Fibroblast of pulmonary artery (primary cell): ENCODE measurements at regions not wholly inside any gene's neighbourhood (a gene's known extent, or its start where the extent isn't known, plus 50 kb on each side); places are given as distances from the start of the nearest gene placed in this dataset.

Experiments used
- DNase-seq: peaks from one replicate; pipeline ENCODE4 v3.0.0-alpha.2; 2010; ENCODE audit warnings: low read depth
- H3K4me3 ChIP-seq: replicated peaks from 2 replicates; pipeline ENCODE4 v1.5.1; 2011; ENCODE audit warnings: low read depth, mild to moderate bottlenecking, control low read depth, low read length, moderate library complexity
- TF ChIP-seq, protein P1 (sequence below): IDR thresholded peaks from 2 replicates; pipeline ENCODE4 v1.5.1; 2011; ENCODE audit warnings: mild to moderate bottlenecking, control low read depth, low read length, inconsistent platforms; ENCODE audit errors: missing control alignments

DNA sequence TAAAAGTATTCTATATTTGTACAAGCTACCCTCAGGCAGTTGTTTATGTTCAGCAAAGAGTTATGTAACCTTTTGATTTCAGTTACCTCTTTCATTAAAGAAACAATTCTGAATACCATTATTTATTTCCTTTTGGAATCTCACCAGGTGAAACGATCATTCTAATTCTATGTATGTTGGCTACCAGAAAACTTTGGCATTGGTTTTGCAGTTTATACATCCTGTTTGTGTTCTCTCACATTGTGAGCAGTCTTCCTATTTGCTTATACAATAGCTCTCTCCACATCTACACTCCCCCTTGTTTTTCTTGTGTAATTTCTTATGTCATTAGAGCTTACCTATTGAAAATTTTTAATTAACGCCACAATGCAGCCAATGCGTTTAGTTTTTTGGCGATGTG is 276.0 kb upstream of the MPDZ start:
- DNase-seq = peak; percentile 7
- TF ChIP-seq, protein P1, sequence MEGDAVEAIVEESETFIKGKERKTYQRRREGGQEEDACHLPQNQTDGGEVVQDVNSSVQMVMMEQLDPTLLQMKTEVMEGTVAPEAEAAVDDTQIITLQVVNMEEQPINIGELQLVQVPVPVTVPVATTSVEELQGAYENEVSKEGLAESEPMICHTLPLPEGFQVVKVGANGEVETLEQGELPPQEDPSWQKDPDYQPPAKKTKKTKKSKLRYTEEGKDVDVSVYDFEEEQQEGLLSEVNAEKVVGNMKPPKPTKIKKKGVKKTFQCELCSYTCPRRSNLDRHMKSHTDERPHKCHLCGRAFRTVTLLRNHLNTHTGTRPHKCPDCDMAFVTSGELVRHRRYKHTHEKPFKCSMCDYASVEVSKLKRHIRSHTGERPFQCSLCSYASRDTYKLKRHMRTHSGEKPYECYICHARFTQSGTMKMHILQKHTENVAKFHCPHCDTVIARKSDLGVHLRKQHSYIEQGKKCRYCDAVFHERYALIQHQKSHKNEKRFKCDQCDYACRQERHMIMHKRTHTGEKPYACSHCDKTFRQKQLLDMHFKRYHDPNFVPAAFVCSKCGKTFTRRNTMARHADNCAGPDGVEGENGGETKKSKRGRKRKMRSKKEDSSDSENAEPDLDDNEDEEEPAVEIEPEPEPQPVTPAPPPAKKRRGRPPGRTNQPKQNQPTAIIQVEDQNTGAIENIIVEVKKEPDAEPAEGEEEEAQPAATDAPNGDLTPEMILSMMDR = no peak
- H3K4me3 ChIP-seq = no peak overlapping the region

DNA sequence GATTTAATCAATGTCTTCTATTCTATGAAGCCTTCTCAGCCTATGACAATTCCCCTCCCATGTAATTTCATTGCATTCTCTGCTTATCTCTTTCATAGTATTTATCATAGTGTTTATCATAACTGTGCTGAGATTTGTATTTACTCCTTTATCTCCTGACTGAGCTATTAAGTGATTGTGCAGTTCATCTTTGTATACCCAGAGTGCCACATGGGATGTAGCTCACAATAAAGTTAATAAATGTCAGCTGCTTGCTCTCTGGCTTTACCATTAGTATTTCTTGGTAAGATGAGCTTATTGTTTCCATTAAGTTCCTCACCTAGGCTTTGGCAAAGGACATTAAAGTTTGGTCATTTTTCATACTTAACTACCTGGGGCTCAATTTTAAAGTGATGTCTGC is 275.1 kb upstream of the MPDZ start:
- TF ChIP-seq, protein P1 = no peak
- DNase-seq = no peak
- no peak overlapping the region for H3K4me3 ChIP-seq

DNA sequence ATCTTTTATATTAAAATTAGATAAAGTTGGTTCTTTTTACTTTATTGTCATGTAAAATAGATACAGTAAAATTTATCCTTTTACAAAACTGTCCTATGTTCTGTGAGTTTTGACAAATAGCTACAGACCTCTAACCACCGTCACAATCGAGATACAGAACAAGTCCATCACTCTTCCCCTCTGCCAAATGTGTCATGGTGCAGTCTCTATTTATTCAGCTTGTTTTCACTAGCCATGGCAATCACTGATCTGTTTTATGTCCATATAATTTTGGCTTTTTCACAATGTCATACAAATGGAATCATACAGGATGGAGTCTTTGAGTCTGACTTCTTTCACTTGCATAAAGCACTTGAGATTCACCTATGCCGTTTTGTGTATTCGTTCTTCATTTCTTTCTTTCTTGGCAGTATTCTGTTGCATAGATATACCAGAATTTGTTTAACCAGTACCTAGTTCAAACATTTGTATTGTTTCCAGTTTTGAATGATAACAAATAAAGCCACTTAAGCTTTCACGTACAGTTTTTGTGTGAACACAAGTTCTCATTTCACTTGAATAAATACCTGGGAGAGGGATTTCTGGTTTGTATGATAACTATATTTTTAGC is 273.2 kb upstream of the MPDZ start:
- no peak for DNase-seq
- TF ChIP-seq, protein P1 = no peak
- H3K4me3 ChIP-seq = no peak overlapping the region

DNA sequence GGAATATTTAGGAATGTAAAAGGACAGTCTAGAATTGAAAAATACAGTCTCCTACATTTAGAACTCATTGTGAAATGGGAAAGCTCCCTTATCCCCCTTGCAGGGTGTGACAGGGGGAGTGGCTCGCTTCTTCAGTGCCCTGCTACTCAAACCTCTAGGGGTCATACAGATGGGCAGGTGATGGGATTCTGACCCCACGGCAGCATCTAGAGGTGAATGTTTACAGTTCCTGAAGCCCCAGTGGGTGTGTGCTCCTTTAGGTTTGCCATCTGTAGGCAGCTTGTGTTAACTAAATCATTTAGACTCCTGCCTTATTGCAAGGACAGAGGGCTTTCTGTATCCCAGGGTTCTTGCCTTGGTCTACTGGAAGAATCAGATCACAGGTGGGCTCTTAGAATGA is 271.0 kb upstream of the MPDZ start:
- no peak overlapping the region for H3K4me3 ChIP-seq
- no peak for DNase-seq
- TF ChIP-seq, protein P1 = no peak

DNA sequence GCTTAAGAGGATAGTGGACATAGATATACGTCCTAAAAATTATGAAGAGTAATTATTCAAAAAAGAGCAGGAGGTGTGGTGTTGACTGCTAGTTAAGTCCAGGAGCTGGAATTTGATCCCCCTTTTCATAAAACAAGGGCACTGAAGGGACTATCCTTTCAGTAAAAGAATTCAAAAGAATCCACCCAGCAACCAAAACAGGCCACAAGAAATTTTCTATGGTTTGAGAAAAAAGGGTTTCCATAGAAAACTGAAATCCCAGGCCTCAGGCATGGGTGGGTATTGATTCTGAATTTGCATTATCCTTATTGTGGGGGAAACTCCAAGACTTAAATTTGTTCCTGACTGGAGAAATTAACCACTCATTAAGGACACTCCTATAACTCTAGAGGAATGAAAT is 269.0 kb upstream of the MPDZ start:
- TF ChIP-seq, protein P1 = no peak
- no peak for DNase-seq
- H3K4me3 ChIP-seq = no peak overlapping the region

DNA sequence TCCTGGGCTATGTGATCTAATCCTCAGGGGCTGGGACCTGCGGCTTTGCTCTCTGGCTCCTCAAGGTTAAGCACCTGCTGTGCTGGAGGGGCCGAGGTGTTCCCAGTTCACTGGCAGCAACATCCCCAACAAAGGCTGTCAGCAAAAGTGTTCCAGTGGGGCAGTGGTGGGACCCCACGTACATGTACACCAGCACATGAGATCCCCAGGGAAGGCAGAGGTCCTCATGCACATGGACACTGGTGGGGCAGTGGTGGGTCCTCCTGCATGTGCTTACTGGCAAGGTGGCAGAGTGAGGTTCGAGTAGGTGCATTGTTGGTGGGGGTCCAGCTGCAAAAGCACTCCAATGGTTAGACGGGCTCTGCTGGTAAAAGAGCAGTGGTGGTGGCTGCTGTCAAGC is 255.6 kb upstream of the MPDZ start:
- TF ChIP-seq, protein P1 = no peak
- no peak for DNase-seq
- H3K4me3 ChIP-seq = no peak overlapping the region

DNA sequence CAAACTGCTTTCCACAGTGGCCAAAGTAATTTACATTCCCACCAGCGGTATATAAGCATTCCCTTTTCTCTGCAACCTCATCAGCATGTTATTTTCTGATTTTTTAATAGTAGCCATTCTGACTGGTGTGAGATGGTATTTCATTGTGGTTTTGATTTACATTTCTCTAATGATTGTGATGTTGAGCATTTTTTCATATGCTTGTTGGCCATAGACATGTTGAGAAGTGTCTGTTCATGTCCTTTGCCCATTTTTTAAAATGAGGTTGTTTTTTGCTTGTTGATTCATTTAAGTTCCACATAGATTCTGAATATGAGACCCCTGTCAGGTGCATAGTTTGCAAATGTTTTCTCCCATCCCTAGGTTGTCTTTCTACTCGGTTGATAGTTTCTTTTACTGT is 254.5 kb upstream of the MPDZ start:
- DNase-seq = no peak
- H3K4me3 ChIP-seq = no peak overlapping the region
- TF ChIP-seq, protein P1 = no peak
